Epithelial cell of esophagus (primary cell): ENCODE measurements at regions not wholly inside any gene's neighbourhood (a gene's known extent, or its start where the extent isn't known, plus 50 kb on each side); places are given as distances from the start of the nearest gene placed in this dataset.

ENCODE experiments used
- DNase-seq: peaks from one replicate; pipeline ENCODE4 v3.0.0; 2010; ENCODE audit warnings: low read depth
- H3K4me3 ChIP-seq: 2 replicates; pipeline ENCODE4 v1.5.1; 2011; ENCODE audit warnings: mild to moderate bottlenecking, low read length, control low read depth
- TF ChIP-seq, protein P1 (sequence below): IDR thresholded peaks from 2 replicates; pipeline ENCODE4 v1.5.1; 2011; ENCODE audit warnings: low read depth, mild to moderate bottlenecking, low read length, control low read depth, inconsistent platforms; ENCODE audit not compliant: insufficient read depth; ENCODE audit errors: missing control alignments

DNA sequence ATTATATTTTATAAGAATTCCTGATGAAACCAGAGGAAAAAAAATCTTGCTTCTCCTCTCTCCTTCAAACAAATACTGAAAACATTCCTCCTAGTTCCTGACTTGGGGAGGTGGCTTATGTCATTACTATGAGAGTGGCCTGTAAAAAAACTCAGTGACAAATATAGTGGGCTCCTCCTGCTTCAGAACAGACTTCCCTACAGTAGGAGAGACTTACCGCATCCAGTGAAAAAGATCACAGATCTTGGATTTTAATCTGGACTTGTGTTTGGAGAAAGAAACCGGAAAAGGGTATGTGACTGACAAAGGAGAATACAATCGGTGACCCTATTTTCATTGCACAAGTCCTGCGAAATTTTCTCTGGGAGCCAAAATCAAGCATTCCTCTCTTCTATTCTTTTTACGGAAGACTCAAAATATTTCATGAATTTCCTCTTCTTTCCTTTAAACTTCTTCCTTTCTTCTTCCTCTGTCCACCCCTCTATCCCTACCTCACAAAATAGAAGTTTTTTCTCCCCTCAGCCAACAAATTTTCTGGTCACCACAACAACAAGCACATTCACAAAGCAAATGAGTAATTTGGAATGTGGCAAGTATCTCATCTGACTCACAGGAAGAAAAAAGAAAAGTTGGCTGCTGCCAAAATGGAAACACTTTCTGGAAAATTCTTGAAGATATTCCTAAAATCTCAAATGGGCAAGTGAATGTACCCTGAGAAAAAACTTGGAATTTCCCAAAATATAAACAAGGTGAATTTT is 185.1 kb upstream of the CDKN3 start:
- DNase-seq = peak; percentile 70
- no peak overlapping the region for H3K4me3 ChIP-seq
- TF ChIP-seq, protein P1, sequence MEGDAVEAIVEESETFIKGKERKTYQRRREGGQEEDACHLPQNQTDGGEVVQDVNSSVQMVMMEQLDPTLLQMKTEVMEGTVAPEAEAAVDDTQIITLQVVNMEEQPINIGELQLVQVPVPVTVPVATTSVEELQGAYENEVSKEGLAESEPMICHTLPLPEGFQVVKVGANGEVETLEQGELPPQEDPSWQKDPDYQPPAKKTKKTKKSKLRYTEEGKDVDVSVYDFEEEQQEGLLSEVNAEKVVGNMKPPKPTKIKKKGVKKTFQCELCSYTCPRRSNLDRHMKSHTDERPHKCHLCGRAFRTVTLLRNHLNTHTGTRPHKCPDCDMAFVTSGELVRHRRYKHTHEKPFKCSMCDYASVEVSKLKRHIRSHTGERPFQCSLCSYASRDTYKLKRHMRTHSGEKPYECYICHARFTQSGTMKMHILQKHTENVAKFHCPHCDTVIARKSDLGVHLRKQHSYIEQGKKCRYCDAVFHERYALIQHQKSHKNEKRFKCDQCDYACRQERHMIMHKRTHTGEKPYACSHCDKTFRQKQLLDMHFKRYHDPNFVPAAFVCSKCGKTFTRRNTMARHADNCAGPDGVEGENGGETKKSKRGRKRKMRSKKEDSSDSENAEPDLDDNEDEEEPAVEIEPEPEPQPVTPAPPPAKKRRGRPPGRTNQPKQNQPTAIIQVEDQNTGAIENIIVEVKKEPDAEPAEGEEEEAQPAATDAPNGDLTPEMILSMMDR = no peak

GRCh38 chr14:54213536-54213935 is 183.3 kb upstream of the CDKN3 start:
- TF ChIP-seq, protein P1 = no peak
- DNase-seq = no peak

DNA sequence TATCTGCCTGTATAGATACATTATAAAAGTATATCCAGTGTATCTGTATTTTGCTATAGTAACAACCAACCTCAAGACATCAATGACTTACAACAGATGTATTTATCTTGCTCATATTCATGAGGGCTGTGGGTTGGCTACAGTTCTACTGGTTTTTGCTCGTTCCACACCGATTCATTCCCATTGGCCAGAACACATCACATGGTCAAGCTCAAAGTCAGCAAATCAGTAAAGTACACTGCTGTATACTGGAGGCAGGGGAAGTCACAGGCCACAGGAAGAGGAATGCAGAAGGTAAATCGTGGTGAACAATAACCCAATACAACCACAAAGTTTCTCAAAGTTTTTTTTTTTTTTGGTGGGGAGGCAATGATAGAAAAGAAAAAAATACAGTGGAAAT is 180.0 kb upstream of the CDKN3 start:
- TF ChIP-seq, protein P1 = no peak
- no peak overlapping the region for H3K4me3 ChIP-seq
- DNase-seq = no peak

More at GRCh38 chr14:54213536-54213935, 183.3 kb upstream of the CDKN3 start:
- H3K4me3 ChIP-seq = no peak overlapping the region

DNA sequence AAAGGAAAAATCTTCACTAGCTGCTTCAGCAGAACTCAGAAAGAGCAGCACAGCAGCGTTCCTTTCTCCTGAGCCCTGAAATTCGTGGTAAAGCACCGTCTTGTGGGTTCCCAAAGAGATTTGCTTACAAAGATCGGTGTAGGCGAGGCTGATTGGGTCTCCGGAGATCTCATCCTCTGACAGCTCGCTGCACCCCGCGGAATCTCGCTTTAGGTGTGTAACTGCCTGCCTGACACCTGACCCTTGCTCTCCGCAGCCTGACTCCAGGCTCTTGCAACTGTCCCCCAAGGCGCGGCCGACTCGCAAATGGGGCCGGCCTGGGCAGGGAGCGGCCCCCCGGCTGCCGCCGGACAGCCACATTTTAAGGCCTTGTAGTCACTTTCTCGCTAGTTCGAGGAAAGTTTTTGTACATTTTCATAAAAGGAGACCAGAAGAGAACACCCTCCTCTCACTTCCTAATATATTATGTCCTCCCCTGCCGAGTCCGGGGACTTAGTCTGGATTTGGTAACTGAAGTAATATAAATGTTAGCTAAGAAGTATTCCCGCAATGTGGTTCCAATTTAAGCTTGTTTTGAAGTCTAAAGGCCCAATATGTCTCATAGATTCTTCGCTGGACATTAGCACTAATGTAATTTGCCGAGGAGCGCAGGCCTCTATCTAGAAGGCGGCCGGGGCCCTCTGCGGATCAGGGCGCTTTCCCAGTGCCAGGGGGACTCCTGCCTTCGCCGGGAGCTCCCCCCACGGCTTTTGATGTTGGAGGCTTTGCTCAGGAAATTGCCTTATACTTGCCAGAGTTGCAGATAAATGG is 177.3 kb upstream of the CDKN3 start:
- TF ChIP-seq, protein P1 = no peak
- H3K4me3 ChIP-seq = no peak overlapping the region
- DNase-seq = no peak

- TF ChIP-seq, protein P1 = no peak
- no peak for DNase-seq
- peak overlapping the region; percentile 25 for H3K4me3 ChIP-seq
These were observed 176.6 kb upstream of the CDKN3 start for GRCh38 chr14:54220071-54220703.

- DNase-seq = no peak
- no peak overlapping the region for H3K4me3 ChIP-seq
- TF ChIP-seq, protein P1 = no peak
These were observed 175.9 kb upstream of the CDKN3 start for GRCh38 chr14:54220704-54221431.
